ENCODE measurements at regions not wholly inside any gene's neighbourhood (a gene's known extent, or its start where the extent isn't known, plus 50 kb on each side); places are given as distances from the start of the nearest gene placed in this dataset.

DNA sequence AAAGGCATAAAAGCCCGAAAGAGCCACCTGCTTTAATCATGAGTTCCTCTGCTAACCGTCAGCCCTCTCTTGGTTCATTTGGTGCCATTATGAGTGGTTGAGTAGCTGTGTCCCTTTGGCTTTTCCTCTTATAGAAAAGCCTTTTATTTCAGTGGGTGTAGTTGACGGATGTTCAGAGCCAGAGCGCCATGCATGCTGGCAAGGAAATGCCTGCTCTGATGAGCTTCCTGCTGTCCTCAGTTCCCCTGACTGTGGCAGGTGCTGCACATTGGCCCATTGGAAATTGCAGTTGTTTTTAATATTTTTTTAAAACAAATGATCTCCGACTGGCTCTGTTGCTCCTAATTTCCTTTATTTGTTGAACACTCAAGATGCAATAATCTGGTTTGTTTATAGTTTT is 77.3 kb upstream of the LIMCH1 start:
- Histone ChIP-seq H3K23ac (ENCODE audit: insufficient read length, low read depth, low read length) (no peak overlapping the region), H3K79me2 (ENCODE audit: insufficient read depth, low read length) (no peaks in the 10 kb centered on the region), H3K27ac (ENCODE audit: insufficient read length, low read depth, low read length) (no peak overlapping the region), H3K4me2 (ENCODE audit: insufficient read depth, insufficient read length, low read length) (no peak overlapping the region), H2BK120ac (ENCODE audit: low read depth, low read length, poor library complexity, severe bottlenecking) (no peak overlapping the region), H3K79me1 (ENCODE audit: insufficient read depth, low read depth, low read length, poor library complexity, severe bottlenecking) (no peaks in the 10 kb centered on the region), H3K4ac (ENCODE audit: low read depth, low read length) (no peak overlapping the region), H3K9ac (ENCODE audit: extremely low read depth, insufficient read length, low read length) (no peak overlapping the region), H3K56ac (ENCODE audit: insufficient read length, low read depth, low read length) (no peak overlapping the region), H4K91ac (ENCODE audit: insufficient read length, low read depth, low read length) (no peak overlapping the region), H2BK12ac (ENCODE audit: insufficient read length, low read depth, low read length) (no peak overlapping the region), H2BK15ac (ENCODE audit: low read depth, low read length) (no peak overlapping the region), H3K27me3 (ENCODE audit: insufficient read depth, low read length) (no peaks in the 10 kb centered on the region), H3K9me3 (ENCODE audit: control insufficient read depth, low read depth, low read length) (no peaks in the 10 kb centered on the region), H4K5ac (ENCODE audit: insufficient read length, low read depth, low read length) (no peak overlapping the region), H4K20me1 (ENCODE audit: control insufficient read depth, insufficient read depth, insufficient read length) (no peaks in the 10 kb centered on the region), H4K8ac (replicated peaks; ENCODE audit: insufficient read length, low read depth, low read length) (no peak overlapping the region), H3T11ph (ENCODE audit: low read length) (no peak overlapping the region), H3K14ac (ENCODE audit: insufficient read depth, low read length) (no peak overlapping the region), H2AFZ (ENCODE audit: low read length) (no peak overlapping the region), H3K18ac (ENCODE audit: insufficient read length, low read depth, low read length) (no peak overlapping the region), H3K23me2 (ENCODE audit: insufficient read length, low read depth, low read length, poor library complexity, severe bottlenecking) (no peaks in the 10 kb centered on the region), H2AK5ac (ENCODE audit: insufficient read length, low read length) (no peak overlapping the region), H2BK5ac (ENCODE audit: insufficient read length, low read length) (no peak overlapping the region), H3K4me1 (ENCODE audit: insufficient read depth, low read length) (no peaks in the 10 kb centered on the region), H2BK20ac (ENCODE audit: low read depth, low read length, poor library complexity, severe bottlenecking) (no peak overlapping the region)
- TF ChIP-seq CTCF (conservative IDR thresholded peaks at IDR 0.05), result no peak
- no peak for DNase-seq
- no CpG with 5 or more reads among the region's 5 CpGs for WGBS (ENCODE audit: extremely low coverage, insufficient read length, low lambda C conversion rate)
- Mint-ChIP-seq H3K27me3 (ENCODE audit: low read depth) (peaks cover 2% of the 10 kb centered on the region), H3K9me3 (no peaks in the 10 kb centered on the region; a peak in 1 of 5 replicates), H3K4me3 (no peak overlapping the region), H3K27ac (no peak overlapping the region), H3K36me3 (ENCODE audit: insufficient read depth in 1 of 3, low read depth in 3 of 3) (no peaks in the 10 kb centered on the region), H3K4me1 (peaks cover 16 to 18% of the 10 kb centered on the region in 2 experiments)
